SU-DHL-6 (cell line): ENCODE measurements at regions not wholly inside any gene's neighbourhood (a gene's known extent, or its start where the extent isn't known, plus 50 kb on each side); places are given as distances from the start of the nearest gene placed in this dataset.

Source experiments
- H2AFZ ChIP-seq: fragments of 200-600 bp; sonication (generic); 2 replicates; pipeline ENCODE4 v1.6.1; 2014; ENCODE audit warnings: low read depth, mild to moderate bottlenecking, moderate library complexity, mixed read lengths, antibody characterized with exemption, low read length; ENCODE audit not compliant: severe bottlenecking
- H3F3A ChIP-seq: fragments of 200-600 bp; shearing (Covaris generic); 2 replicates; pipeline ENCODE4 v1.6.0; 2016; ENCODE audit warnings: antibody characterized with exemption, mild to moderate bottlenecking; ENCODE audit not compliant: insufficient read depth
- H3K27ac ChIP-seq: fragments of 200-600 bp; sonication (generic); 2 replicates; pipeline ENCODE4 v1.5.1; 2016; ENCODE audit warnings: low read depth, mild to moderate bottlenecking, low read length, moderate library complexity, mixed read lengths
- H3K27me3 ChIP-seq: fragments of 200-600 bp; sonication (generic), shearing (Covaris generic); 2 replicates; pipeline ENCODE4 v1.6.0; 2014; ENCODE audit warnings: mild to moderate bottlenecking, low read length
- H3K36me3 ChIP-seq: fragments of 200-600 bp; sonication (generic); 2 replicates; pipeline ENCODE4 v1.6.1; 2014; ENCODE audit warnings: mild to moderate bottlenecking, low read length, mixed read lengths
- H3K4me2 ChIP-seq: fragments of 300-600, 200-600 bp; shearing (Covaris generic), sonication (generic); 2 replicates; pipeline ENCODE4 v1.6.0; 2014; ENCODE audit warnings: low read length, low read depth, mild to moderate bottlenecking; ENCODE audit not compliant: poor library complexity, severe bottlenecking
- H3K4me3 ChIP-seq: fragments of 200-600 bp; sonication (generic); 2 replicates; pipeline ENCODE4 v1.5.1; 2014; ENCODE audit warnings: antibody characterized with exemption, low read length, mild to moderate bottlenecking, mixed read lengths; ENCODE audit not compliant: insufficient read depth, poor library complexity, severe bottlenecking
- H3K79me2 ChIP-seq: fragments of 200-600 bp; sonication (generic); 2 replicates; pipeline ENCODE4 v1.6.1; 2014; ENCODE audit warnings: mild to moderate bottlenecking, low read length, moderate library complexity; ENCODE audit not compliant: insufficient read depth
- H3K9ac ChIP-seq: fragments of 200-600 bp; sonication (generic); 2 replicates; pipeline ENCODE4 v1.7.0; 2014; ENCODE audit warnings: mild to moderate bottlenecking, low read length
- H3K9me2 ChIP-seq: fragments of 200-600 bp; sonication (generic); replicated peaks from 2 replicates; pipeline ENCODE4 v1.6.1; 2014; ENCODE audit warnings: low read length; ENCODE audit not compliant: insufficient read depth
- H3K9me3 ChIP-seq: fragments of 200-600 bp; sonication (generic); 2 replicates; pipeline ENCODE4 v1.6.1; 2014; ENCODE audit warnings: low read length, mixed read lengths; ENCODE audit not compliant: insufficient read depth
- H4K20me1 ChIP-seq: fragments of 200-600 bp; sonication (generic); 2 replicates; pipeline ENCODE4 v1.6.1; 2014; ENCODE audit warnings: low read depth, mild to moderate bottlenecking, antibody characterized with exemption, low read length, moderate library complexity, mixed read lengths
- EZH2phosphoT487 ChIP-seq: fragments of 200-600 bp; sonication (generic), shearing (Covaris generic); conservative IDR thresholded peaks from 2 replicates; pipeline ENCODE4 v1.6.1; 2018; ENCODE audit warnings: mild to moderate bottlenecking, antibody characterized with exemption, low read length, moderate library complexity, mixed read lengths
- TF ChIP-seq, protein P1 (sequence below): fragments of 200-600 bp; sonication (generic); IDR thresholded peaks from one replicate; pipeline ENCODE4 v1.5.1; 2017; ENCODE audit warnings: antibody characterized with exemption, mild to moderate bottlenecking, low read length, moderate library complexity; ENCODE audit not compliant: insufficient read depth, poor library complexity, severe bottlenecking

DNA sequence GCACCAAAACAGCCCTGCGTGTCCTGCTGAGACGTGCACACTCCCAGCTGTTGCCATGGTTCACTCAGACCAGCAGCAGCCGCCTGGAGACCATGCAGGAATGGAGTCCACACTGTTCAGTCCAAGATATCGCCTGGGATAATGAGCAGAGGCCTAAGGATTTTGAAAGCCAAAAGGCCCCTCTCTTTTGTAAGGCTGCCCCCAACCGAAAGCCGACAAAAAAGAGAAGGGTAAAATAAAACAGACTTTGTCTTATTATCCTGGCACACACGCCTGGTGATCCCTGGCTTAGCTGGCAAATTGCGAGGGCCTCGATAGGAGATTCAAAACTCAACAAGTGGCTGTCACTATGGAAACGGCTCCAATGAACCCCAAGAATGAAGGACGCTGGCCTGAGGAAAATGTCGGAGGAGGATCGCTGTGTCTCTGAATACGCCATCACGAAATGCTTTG, 263.6 kb downstream of the SKIDA1 start:
- Histone ChIP-seq H4K20me1 (no peaks in the 10 kb centered on the region), H3K36me3 (no peaks in the 10 kb centered on the region), H3K9ac (no peak overlapping the region), H3K9me3 (no peaks in the 10 kb centered on the region), H3K27me3 (no peaks in the 10 kb centered on the region), H3F3A (no peaks in the 10 kb centered on the region), H3K27ac (no peak overlapping the region), H3K4me3 (no peak overlapping the region), H3K4me2 (no peak overlapping the region), H3K9me2 (no peaks in the 10 kb centered on the region), H3K79me2 (no peaks in the 10 kb centered on the region), H2AFZ (no peak overlapping the region)
- TF ChIP-seq EZH2phosphoT487, result no peak
- TF ChIP-seq, protein P1, sequence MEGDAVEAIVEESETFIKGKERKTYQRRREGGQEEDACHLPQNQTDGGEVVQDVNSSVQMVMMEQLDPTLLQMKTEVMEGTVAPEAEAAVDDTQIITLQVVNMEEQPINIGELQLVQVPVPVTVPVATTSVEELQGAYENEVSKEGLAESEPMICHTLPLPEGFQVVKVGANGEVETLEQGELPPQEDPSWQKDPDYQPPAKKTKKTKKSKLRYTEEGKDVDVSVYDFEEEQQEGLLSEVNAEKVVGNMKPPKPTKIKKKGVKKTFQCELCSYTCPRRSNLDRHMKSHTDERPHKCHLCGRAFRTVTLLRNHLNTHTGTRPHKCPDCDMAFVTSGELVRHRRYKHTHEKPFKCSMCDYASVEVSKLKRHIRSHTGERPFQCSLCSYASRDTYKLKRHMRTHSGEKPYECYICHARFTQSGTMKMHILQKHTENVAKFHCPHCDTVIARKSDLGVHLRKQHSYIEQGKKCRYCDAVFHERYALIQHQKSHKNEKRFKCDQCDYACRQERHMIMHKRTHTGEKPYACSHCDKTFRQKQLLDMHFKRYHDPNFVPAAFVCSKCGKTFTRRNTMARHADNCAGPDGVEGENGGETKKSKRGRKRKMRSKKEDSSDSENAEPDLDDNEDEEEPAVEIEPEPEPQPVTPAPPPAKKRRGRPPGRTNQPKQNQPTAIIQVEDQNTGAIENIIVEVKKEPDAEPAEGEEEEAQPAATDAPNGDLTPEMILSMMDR, result no peak

DNA sequence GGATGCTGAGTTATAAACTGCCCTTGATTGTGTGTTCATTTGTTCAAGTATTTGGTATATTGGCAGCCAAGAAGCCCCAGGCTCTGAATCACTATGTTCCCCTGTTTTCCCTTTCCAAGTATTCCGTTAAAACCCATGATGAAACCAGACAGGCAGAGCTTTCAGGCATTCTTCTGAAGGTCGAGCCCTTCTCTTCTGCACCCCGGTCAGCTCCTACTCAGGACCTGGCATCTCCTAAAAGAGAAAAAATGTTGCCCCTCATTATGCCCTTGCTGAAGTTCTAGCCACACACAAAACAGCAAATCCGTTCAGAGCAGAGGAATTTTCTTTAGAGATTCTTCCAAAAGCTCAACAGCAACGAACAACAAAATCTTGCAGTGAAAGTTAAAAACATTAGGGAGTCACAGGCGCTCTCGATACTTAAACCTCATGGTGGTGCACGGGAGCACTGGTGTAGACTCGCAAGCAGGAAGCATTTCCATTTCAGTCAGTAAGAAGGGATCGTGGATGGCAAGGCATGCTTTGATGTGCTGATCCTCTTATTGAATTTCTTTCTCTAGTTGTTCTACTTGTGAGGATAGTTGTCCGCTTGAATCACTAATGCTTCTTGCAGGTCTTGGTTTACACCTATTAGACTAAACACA, 264.9 kb downstream of the SKIDA1 start:
- Histone ChIP-seq H3K9me3 (no peaks in the 10 kb centered on the region), H3F3A (no peaks in the 10 kb centered on the region), H3K27me3 (no peaks in the 10 kb centered on the region), H3K36me3 (no peaks in the 10 kb centered on the region), H2AFZ (no peak overlapping the region), H3K9ac (no peak overlapping the region), H3K79me2 (no peaks in the 10 kb centered on the region), H3K27ac (no peak overlapping the region), H3K4me3 (no peak overlapping the region), H3K9me2 (no peaks in the 10 kb centered on the region), H3K4me2 (no peak overlapping the region), H4K20me1 (no peaks in the 10 kb centered on the region)
- TF ChIP-seq, protein P1, result no peak
- no peak for TF ChIP-seq EZH2phosphoT487

DNA sequence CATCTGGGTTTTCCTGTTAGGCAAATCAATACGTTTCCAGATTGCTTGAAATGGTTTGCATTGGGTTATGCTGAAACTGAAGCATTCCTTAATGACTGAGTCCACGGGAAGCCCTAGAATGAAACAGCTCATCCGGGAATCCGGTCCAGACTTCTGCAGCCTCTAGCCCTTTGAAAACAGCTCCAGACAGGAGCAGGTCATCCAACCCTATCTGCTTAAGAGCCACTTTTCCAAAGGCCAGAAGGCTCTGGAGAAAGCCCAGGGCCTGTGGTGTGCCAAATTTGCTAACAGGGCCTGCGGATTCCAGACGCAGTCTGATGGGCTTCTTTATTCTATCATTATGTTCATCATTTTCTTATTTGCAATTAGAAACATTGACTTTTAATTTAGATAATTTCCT, 265.4 kb downstream of the SKIDA1 start:
- TF ChIP-seq EZH2phosphoT487, result no peak
- TF ChIP-seq, protein P1, result no peak
- Histone ChIP-seq H2AFZ (no peak overlapping the region), H3K4me3 (no peak overlapping the region), H3K27ac (no peak overlapping the region), H3K79me2 (no peaks in the 10 kb centered on the region), H3K9me2 (no peaks in the 10 kb centered on the region), H3K9me3 (no peaks in the 10 kb centered on the region), H3K27me3 (no peaks in the 10 kb centered on the region), H4K20me1 (no peaks in the 10 kb centered on the region), H3K36me3 (no peaks in the 10 kb centered on the region), H3K9ac (no peak overlapping the region), H3K4me2 (no peak overlapping the region), H3F3A (no peaks in the 10 kb centered on the region)
